Central memory CD8-positive, alpha-beta T cell (primary cell): ENCODE measurements at regions not wholly inside any gene's neighbourhood (a gene's known extent, or its start where the extent isn't known, plus 50 kb on each side); places are given as distances from the start of the nearest gene placed in this dataset.

Experiments used
- ATAC-seq: fragments of 150-1000 bp; cut with Tn5 transposase; replicated peaks from 2 replicates; pipeline ENCODE4 v1.10.0; 2022; ENCODE audit warnings: mild to moderate bottlenecking, moderate FRiP score, moderate number of reproducible peaks; ENCODE audit not compliant: poor library complexity, severe bottlenecking; ENCODE audit errors: extremely low read depth
- DNase-seq, 2 donors: peaks; one replicate each; pipeline ENCODE4 v3.0.0; 2021; ENCODE audit warnings: low spot score in 2 of 2
- H3K27ac Mint-ChIP-seq: one replicate; pipeline ENCODE4 v1.8.0; 2022; ENCODE audit warnings: low read depth, mild to moderate bottlenecking, moderate library complexity, mixed read lengths
- H3K27me3 Mint-ChIP-seq: one replicate; pipeline ENCODE4 v1.8.0; 2022; ENCODE audit warnings: mixed read lengths
- H3K36me3 Mint-ChIP-seq: one replicate; pipeline ENCODE4 v1.8.0; 2022; ENCODE audit warnings: mild to moderate bottlenecking, moderate library complexity, mixed read lengths; ENCODE audit not compliant: insufficient read depth
- H3K4me1 Mint-ChIP-seq: one replicate; pipeline ENCODE4 v1.8.0; 2022; ENCODE audit warnings: mixed read lengths
- H3K4me3 Mint-ChIP-seq: one replicate; pipeline ENCODE4 v1.8.0; 2022; ENCODE audit warnings: mild to moderate bottlenecking, moderate library complexity, mixed read lengths
- H3K9me3 Mint-ChIP-seq: one replicate; pipeline ENCODE4 v1.8.0; 2022; ENCODE audit warnings: mixed read lengths

- ATAC-seq: no peak
- peaks cover 5% of the 10 kb centered on the region for H3K9me3 Mint-ChIP-seq
- no peak overlapping the region for H3K4me3 Mint-ChIP-seq
- peaks cover 2% of the 10 kb centered on the region for H3K36me3 Mint-ChIP-seq
- H3K4me1 Mint-ChIP-seq: no peaks in the 10 kb centered on the region
- H3K27ac Mint-ChIP-seq: no peak overlapping the region
- H3K27me3 Mint-ChIP-seq: no peaks in the 10 kb centered on the region
- DNase-seq: no peak
Measured at GRCh38 chr15:36371509-36371908, 207.9 kb upstream of the CDIN1 start.

- Mint-ChIP-seq H3K4me1 (no peaks in the 10 kb centered on the region), H3K4me3 (no peak overlapping the region), H3K27me3 (no peaks in the 10 kb centered on the region), H3K36me3 (peaks cover 1% of the 10 kb centered on the region), H3K9me3 (peaks cover 5% of the 10 kb centered on the region), H3K27ac (no peak overlapping the region)
- ATAC-seq (no peak), DNase-seq (no peak)
Measured at GRCh38 chr15:36372968-36373367, 206.5 kb upstream of the CDIN1 start.

- no peak for ATAC-seq
- no peak for DNase-seq
- no peaks in the 10 kb centered on the region for H3K4me1 Mint-ChIP-seq
- no peak overlapping the region for H3K4me3 Mint-ChIP-seq
- H3K27ac Mint-ChIP-seq: no peak overlapping the region
- no peaks in the 10 kb centered on the region for H3K36me3 Mint-ChIP-seq
- H3K27me3 Mint-ChIP-seq: no peaks in the 10 kb centered on the region
- H3K9me3 Mint-ChIP-seq: peaks cover 5% of the 10 kb centered on the region
Measured at GRCh38 chr15:36373550-36373949, 205.9 kb upstream of the CDIN1 start.

GRCh38 chr15:36389107-36389506 lies 190.3 kb upstream of the CDIN1 start:
- Mint-ChIP-seq H3K4me1 (no peaks in the 10 kb centered on the region), H3K27me3 (no peaks in the 10 kb centered on the region), H3K36me3 (no peaks in the 10 kb centered on the region), H3K4me3 (no peak overlapping the region), H3K27ac (no peak overlapping the region), H3K9me3 (peaks cover 2% of the 10 kb centered on the region)
- no peak for DNase-seq
- ATAC-seq: no peak

- H3K27ac Mint-ChIP-seq: no peak overlapping the region
- no peaks in the 10 kb centered on the region for H3K4me1 Mint-ChIP-seq
- H3K4me3 Mint-ChIP-seq: no peak overlapping the region
- ATAC-seq (no peak), DNase-seq (no peak)
- peaks cover 6% of the 10 kb centered on the region for H3K9me3 Mint-ChIP-seq
- H3K27me3 Mint-ChIP-seq: no peaks in the 10 kb centered on the region
- H3K36me3 Mint-ChIP-seq: no peaks in the 10 kb centered on the region
Measured at GRCh38 chr15:36390491-36390890, 188.9 kb upstream of the CDIN1 start.

GRCh38 chr15:36392676-36393266 lies 186.7 kb upstream of the CDIN1 start:
- Mint-ChIP-seq H3K36me3 (no peaks in the 10 kb centered on the region), H3K4me3 (no peak overlapping the region), H3K27ac (no peak overlapping the region), H3K27me3 (no peaks in the 10 kb centered on the region), H3K9me3 (peaks cover 6% of the 10 kb centered on the region), H3K4me1 (no peaks in the 10 kb centered on the region)
- no peak for ATAC-seq
- no peak for DNase-seq

- peaks cover 2% of the 10 kb centered on the region for H3K36me3 Mint-ChIP-seq
- no peaks in the 10 kb centered on the region for H3K27me3 Mint-ChIP-seq
- H3K4me3 Mint-ChIP-seq: no peak overlapping the region
- H3K4me1 Mint-ChIP-seq: no peaks in the 10 kb centered on the region
- ATAC-seq: no peak
- no peak for DNase-seq
- peaks cover 6% of the 10 kb centered on the region for H3K9me3 Mint-ChIP-seq
- no peak overlapping the region for H3K27ac Mint-ChIP-seq
Measured at GRCh38 chr15:36398212-36398611, 181.2 kb upstream of the CDIN1 start.

GRCh38 chr15:36399276-36399675 lies 180.2 kb upstream of the CDIN1 start:
- ATAC-seq (no peak), DNase-seq (no peak)
- Mint-ChIP-seq H3K27me3 (no peaks in the 10 kb centered on the region), H3K4me3 (no peak overlapping the region), H3K36me3 (peaks cover 2% of the 10 kb centered on the region), H3K27ac (no peak overlapping the region), H3K4me1 (no peaks in the 10 kb centered on the region), H3K9me3 (peaks cover 3% of the 10 kb centered on the region)

- Mint-ChIP-seq H3K9me3 (no peaks in the 10 kb centered on the region), H3K27ac (no peak overlapping the region), H3K27me3 (no peaks in the 10 kb centered on the region), H3K4me1 (no peaks in the 10 kb centered on the region), H3K4me3 (no peak overlapping the region), H3K36me3 (peaks cover 2% of the 10 kb centered on the region)
- DNase-seq (no peak), ATAC-seq (no peak)
Measured at GRCh38 chr15:36400936-36401585, 178.4 kb upstream of the CDIN1 start.

GRCh38 chr15:36401586-36401966 lies 177.8 kb upstream of the CDIN1 start:
- no peaks in the 10 kb centered on the region for H3K4me1 Mint-ChIP-seq
- no peak overlapping the region for H3K4me3 Mint-ChIP-seq
- peaks cover 2% of the 10 kb centered on the region for H3K36me3 Mint-ChIP-seq
- H3K27ac Mint-ChIP-seq: no peak overlapping the region
- no peaks in the 10 kb centered on the region for H3K27me3 Mint-ChIP-seq
- DNase-seq (no peak), ATAC-seq (no peak)
- no peaks in the 10 kb centered on the region for H3K9me3 Mint-ChIP-seq

- H3K4me1 Mint-ChIP-seq: no peaks in the 10 kb centered on the region
- H3K36me3 Mint-ChIP-seq: no peaks in the 10 kb centered on the region
- H3K27ac Mint-ChIP-seq: no peak overlapping the region
- no peaks in the 10 kb centered on the region for H3K9me3 Mint-ChIP-seq
- DNase-seq (no peak), ATAC-seq (no peak)
- H3K27me3 Mint-ChIP-seq: no peaks in the 10 kb centered on the region
- no peak overlapping the region for H3K4me3 Mint-ChIP-seq
Measured at GRCh38 chr15:36403351-36403750, 176.1 kb upstream of the CDIN1 start.

- H3K4me1 Mint-ChIP-seq: no peaks in the 10 kb centered on the region
- no peak overlapping the region for H3K4me3 Mint-ChIP-seq
- DNase-seq (no peak), ATAC-seq (no peak)
- H3K27ac Mint-ChIP-seq: no peak overlapping the region
- no peaks in the 10 kb centered on the region for H3K36me3 Mint-ChIP-seq
- H3K9me3 Mint-ChIP-seq: no peaks in the 10 kb centered on the region
- H3K27me3 Mint-ChIP-seq: no peaks in the 10 kb centered on the region
Measured at GRCh38 chr15:36406366-36406765, 173.1 kb upstream of the CDIN1 start.

GRCh38 chr15:36406911-36407310 lies 172.5 kb upstream of the CDIN1 start:
- no peak for ATAC-seq
- no peak for DNase-seq
- Mint-ChIP-seq H3K4me1 (no peaks in the 10 kb centered on the region), H3K36me3 (no peaks in the 10 kb centered on the region), H3K9me3 (no peaks in the 10 kb centered on the region), H3K4me3 (no peak overlapping the region), H3K27ac (no peak overlapping the region), H3K27me3 (no peaks in the 10 kb centered on the region)
